ENCODE measurements at regions not wholly inside any gene's neighbourhood (a gene's known extent, or its start where the extent isn't known, plus 50 kb on each side); places are given as distances from the start of the nearest gene placed in this dataset.
A peak's percentile ranks its signal among the peaks of the same experiment; 100 is the strongest.

- no peak for ATAC-seq (ENCODE audit: low FRiP score in 2 of 2)
- peaks cover 0 to 5% (median 0%) of the 10 kb centered on the region in 4 donors for H3K27me3 ChIP-seq
These were observed 96.0 kb downstream of the OLFM4 start for GRCh38 chr13:53124623-53125022.

GRCh38 chr13:53126841-53127245 lies 98.2 kb downstream of the OLFM4 start:
- Histone ChIP-seq H3K9me3 (no peaks in the 10 kb centered on the region), H3K4me3 (no peak overlapping the region), H3K27me3 (peaks cover 0 to 5% (median 0%) of the 10 kb centered on the region in 4 donors), H3K27ac (no peak overlapping the region), H3K4me1 (no peaks in the 10 kb centered on the region), H3K36me3 (no peaks in the 10 kb centered on the region)
- DNase-seq (no peak), ATAC-seq (ENCODE audit: low FRiP score in 2 of 2) (peak in 1 of 2 donors; percentile 69)
- TF ChIP-seq POLR2AphosphoS5 (IDR thresholded peaks at IDR 0.05) (no peak), EP300 (IDR thresholded peaks at IDR 0.05) (no peak), POLR2A (IDR thresholded peaks at IDR 0.05) (no peak)
- TF ChIP-seq, protein P1, sequence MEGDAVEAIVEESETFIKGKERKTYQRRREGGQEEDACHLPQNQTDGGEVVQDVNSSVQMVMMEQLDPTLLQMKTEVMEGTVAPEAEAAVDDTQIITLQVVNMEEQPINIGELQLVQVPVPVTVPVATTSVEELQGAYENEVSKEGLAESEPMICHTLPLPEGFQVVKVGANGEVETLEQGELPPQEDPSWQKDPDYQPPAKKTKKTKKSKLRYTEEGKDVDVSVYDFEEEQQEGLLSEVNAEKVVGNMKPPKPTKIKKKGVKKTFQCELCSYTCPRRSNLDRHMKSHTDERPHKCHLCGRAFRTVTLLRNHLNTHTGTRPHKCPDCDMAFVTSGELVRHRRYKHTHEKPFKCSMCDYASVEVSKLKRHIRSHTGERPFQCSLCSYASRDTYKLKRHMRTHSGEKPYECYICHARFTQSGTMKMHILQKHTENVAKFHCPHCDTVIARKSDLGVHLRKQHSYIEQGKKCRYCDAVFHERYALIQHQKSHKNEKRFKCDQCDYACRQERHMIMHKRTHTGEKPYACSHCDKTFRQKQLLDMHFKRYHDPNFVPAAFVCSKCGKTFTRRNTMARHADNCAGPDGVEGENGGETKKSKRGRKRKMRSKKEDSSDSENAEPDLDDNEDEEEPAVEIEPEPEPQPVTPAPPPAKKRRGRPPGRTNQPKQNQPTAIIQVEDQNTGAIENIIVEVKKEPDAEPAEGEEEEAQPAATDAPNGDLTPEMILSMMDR (IDR thresholded peaks at IDR 0.05): no peak
- WGBS, 2 donors: 38 to 70% methylated on average over 1 of the region's 1 CpG

More at GRCh38 chr13:53124623-53125022, 96.0 kb downstream of the OLFM4 start:
- Histone ChIP-seq H3K4me1 (no peaks in the 10 kb centered on the region), H3K27ac (no peak overlapping the region), H3K9me3 (no peaks in the 10 kb centered on the region), H3K4me3 (no peak overlapping the region), H3K36me3 (no peaks in the 10 kb centered on the region)
- WGBS, 2 donors: 69 to 74% methylated on average over 3 of the region's 3 CpGs
- no peak for TF ChIP-seq POLR2A (IDR thresholded peaks at IDR 0.05)
- no peak for TF ChIP-seq POLR2AphosphoS5 (IDR thresholded peaks at IDR 0.05)
- TF ChIP-seq EP300 (IDR thresholded peaks at IDR 0.05): no peak
- TF ChIP-seq, protein P1 (IDR thresholded peaks at IDR 0.05): no peak
- DNase-seq: no peak

DNA sequence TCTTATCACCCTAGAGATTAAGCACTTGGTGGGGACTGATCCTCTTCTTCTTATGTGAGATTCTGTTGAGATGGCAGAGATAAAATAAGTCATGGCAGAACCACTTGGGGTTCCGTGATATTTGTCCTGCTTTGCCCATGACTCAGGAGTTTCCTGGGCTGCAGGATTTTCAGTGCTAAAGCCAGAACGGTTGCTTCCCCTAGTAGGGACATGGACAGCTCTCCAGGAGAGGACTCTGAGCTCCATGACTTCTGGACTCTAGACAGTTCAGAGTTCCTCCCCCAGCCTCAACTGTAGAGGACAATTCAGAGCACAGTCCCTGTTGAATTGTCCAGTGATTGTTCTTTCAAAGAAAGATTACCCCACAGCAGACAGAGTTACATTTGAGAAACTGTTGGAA lies 98.8 kb downstream of the OLFM4 start:
- 66 to 72% methylated on average over 2 of the region's 2 CpGs for WGBS, 2 donors
- Histone ChIP-seq H3K4me1 (no peaks in the 10 kb centered on the region), H3K9me3 (no peaks in the 10 kb centered on the region), H3K27ac (no peak overlapping the region), H3K36me3 (no peaks in the 10 kb centered on the region), H3K4me3 (no peak overlapping the region), H3K27me3 (peaks cover 0 to 5% (median 0%) of the 10 kb centered on the region in 4 donors)
- DNase-seq: no peak
- TF ChIP-seq POLR2A (IDR thresholded peaks at IDR 0.05) (no peak), POLR2AphosphoS5 (IDR thresholded peaks at IDR 0.05) (no peak), EP300 (IDR thresholded peaks at IDR 0.05) (no peak)
- TF ChIP-seq, protein P1 (IDR thresholded peaks at IDR 0.05): no peak
- peak in 1 of 2 donors; percentile 35 for ATAC-seq (ENCODE audit: low FRiP score in 2 of 2)

GRCh38 chr13:53129864-53130393 lies 101.3 kb downstream of the OLFM4 start:
- ATAC-seq (ENCODE audit: low FRiP score in 2 of 2): no peak
- no peak overlapping the region for H3K27ac ChIP-seq
- 67 to 68% methylated on average over 2 of the region's 2 CpGs for WGBS, 2 donors
- H3K9me3 ChIP-seq: no peaks in the 10 kb centered on the region
- no peak overlapping the region for H3K4me3 ChIP-seq
- no peak for DNase-seq
- H3K27me3 ChIP-seq: peaks cover 0 to 2% (median 0%) of the 10 kb centered on the region in 4 donors
- no peaks in the 10 kb centered on the region for H3K4me1 ChIP-seq
- TF ChIP-seq POLR2A (IDR thresholded peaks at IDR 0.05): no peak
- no peak for TF ChIP-seq EP300 (IDR thresholded peaks at IDR 0.05)
- TF ChIP-seq, protein P1 (IDR thresholded peaks at IDR 0.05): no peak
- no peaks in the 10 kb centered on the region for H3K36me3 ChIP-seq

- ATAC-seq (ENCODE audit: low FRiP score in 2 of 2) (no peak), DNase-seq (no peak)
- 88% methylated on average over 3 of the region's 3 CpGs for WGBS, 2 donors
- TF ChIP-seq EP300 (IDR thresholded peaks at IDR 0.05): no peak
- Histone ChIP-seq H3K9me3 (no peaks in the 10 kb centered on the region), H3K27me3 (no peaks in the 10 kb centered on the region), H3K36me3 (no peaks in the 10 kb centered on the region), H3K4me1 (no peaks in the 10 kb centered on the region), H3K27ac (no peak overlapping the region), H3K4me3 (no peak overlapping the region)
These were observed 102.7 kb downstream of the OLFM4 start for GRCh38 chr13:53131361-53131760.

All from upper lobe of left lung (tissue), 6 donors.